Coronary artery (tissue), 2 donors: ENCODE measurements at regions not wholly inside any gene's neighbourhood (a gene's known extent, or its start where the extent isn't known, plus 50 kb on each side); places are given as distances from the start of the nearest gene placed in this dataset.
"Not testable (repeated sequence)": the region's sequence is repeated elsewhere in the genome, so short reads cannot be mapped to it uniquely, and the experiment has no call there.

Experiments used
- DNase-seq: peaks from one replicate; pipeline ENCODE4 v3.0.0-alpha.2; 2017; ENCODE audit warnings: low spot score
- H3K27ac ChIP-seq, 2 donors: fragments of 200-600 bp; sonication (generic); one replicate each; pipeline ENCODE4 v1.5.1; 2016 to 2019
- H3K4me3 ChIP-seq: fragments of 200-600 bp; sonication (generic); 2 replicates; pipeline ENCODE4 v1.5.1; 2016; ENCODE audit warnings: mild to moderate bottlenecking, moderate library complexity
- TF ChIP-seq, protein P1 (sequence below): fragments of 200-600 bp; sonication (generic); IDR thresholded peaks from one replicate; pipeline ENCODE4 v1.5.1; 2019; ENCODE audit warnings: antibody characterized with exemption

DNA sequence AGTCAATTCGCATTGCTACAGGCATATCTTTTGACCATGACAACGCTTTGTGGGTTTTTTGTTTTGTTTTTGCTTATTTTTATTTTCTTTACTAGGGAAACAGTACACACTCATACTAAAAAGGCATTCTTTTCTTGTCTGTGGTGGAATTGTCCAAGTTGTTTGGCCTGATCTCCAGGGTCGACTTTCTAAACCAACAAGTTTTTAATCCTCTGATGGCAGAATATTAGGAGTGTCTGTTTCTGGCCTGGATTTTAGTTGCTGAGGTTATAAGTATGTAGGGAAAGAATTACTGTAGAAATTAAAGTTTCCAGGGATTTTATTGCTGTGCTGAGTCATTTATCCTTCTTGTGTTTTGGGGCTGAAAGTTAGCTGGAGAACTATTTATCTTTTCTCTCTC lies 218.5 kb downstream of the TAF11L14 start:
- TF ChIP-seq, protein P1, sequence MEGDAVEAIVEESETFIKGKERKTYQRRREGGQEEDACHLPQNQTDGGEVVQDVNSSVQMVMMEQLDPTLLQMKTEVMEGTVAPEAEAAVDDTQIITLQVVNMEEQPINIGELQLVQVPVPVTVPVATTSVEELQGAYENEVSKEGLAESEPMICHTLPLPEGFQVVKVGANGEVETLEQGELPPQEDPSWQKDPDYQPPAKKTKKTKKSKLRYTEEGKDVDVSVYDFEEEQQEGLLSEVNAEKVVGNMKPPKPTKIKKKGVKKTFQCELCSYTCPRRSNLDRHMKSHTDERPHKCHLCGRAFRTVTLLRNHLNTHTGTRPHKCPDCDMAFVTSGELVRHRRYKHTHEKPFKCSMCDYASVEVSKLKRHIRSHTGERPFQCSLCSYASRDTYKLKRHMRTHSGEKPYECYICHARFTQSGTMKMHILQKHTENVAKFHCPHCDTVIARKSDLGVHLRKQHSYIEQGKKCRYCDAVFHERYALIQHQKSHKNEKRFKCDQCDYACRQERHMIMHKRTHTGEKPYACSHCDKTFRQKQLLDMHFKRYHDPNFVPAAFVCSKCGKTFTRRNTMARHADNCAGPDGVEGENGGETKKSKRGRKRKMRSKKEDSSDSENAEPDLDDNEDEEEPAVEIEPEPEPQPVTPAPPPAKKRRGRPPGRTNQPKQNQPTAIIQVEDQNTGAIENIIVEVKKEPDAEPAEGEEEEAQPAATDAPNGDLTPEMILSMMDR: no peak
- no peak overlapping the region for H3K27ac ChIP-seq

GRCh38 chr5:17854901-17855300 lies 220.6 kb downstream of the TAF11L14 start:
- no peak for DNase-seq
- H3K4me3 ChIP-seq: no peak overlapping the region
- TF ChIP-seq, protein P1: no peak
- no peak overlapping the region for H3K27ac ChIP-seq

More for the DNA sequence above, 218.5 kb downstream of the TAF11L14 start:
- no peak for DNase-seq
- H3K4me3 ChIP-seq: no peak overlapping the region

- no peak for DNase-seq
- H3K4me3 ChIP-seq: no peak overlapping the region
- no peak overlapping the region for H3K27ac ChIP-seq
- TF ChIP-seq, protein P1: no peak
Observed at GRCh38 chr5:17860660-17861315, 226.5 kb downstream of the TAF11L14 start.

DNA sequence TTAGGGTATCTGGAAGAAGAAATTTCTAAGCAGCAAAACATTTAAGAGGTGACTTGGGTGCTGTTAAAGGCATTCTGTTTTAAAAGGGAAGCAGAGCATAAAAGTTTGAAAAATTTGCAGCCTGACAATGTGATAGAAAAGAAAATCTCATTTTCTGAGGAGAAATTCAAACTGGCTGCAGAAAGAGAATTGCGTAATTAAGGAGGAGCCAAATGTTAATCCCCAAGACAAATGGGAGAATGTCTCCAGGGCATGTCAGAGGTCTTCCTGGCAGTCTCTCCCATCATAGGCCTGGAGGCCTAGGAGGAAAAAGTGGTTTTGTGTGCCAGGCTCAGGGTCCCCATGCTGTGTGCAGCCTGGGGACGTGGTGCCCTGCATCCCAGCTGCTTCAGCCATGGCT lies 230.6 kb downstream of the TAF11L14 start:
- DNase-seq, H3K4me3 ChIP-seq, H3K27ac ChIP-seq: not testable (repeated sequence)

DNA sequence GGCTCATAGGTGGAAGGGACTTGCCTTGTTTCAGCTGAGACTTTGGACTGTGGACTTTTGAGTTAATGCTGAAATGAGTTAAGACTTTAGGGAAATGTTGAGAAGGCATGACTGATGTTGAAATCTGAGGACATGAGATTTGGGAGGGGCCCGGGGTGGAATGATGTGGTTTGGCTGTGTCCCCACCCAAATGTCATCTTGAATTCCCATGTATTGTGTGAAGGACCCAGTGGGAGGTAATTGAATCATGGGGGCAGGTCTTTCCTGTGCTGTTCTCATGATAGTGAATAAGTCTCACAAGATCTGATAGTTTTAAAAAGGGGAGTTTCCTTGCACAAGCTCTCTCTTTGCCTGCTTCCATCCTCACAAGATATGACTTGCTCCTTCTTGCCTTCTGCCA lies 231.7 kb downstream of the TAF11L14 start:
- not testable (repeated sequence) for H3K27ac ChIP-seq, H3K4me3 ChIP-seq, DNase-seq

DNA sequence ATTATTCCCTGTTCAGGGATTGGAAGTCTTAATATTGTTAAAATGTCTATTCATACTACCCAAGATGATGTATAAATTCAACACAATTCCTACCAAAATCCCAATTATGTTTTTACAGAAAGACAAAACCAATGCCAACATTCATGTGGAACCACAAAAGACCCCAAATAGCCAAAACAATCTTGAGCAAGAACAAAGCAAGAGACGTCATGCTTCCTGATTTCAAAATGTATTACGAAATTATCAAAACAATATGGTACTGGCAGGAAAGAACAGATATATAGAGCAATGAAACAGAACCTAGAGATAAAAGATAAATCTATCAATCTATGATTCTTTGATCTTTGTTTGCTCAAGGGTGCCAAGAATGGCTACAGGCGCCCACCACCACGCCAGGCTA lies 237.9 kb downstream of the TAF11L14 start:
- no peak for DNase-seq
- Histone ChIP-seq H3K4me3 (no peak overlapping the region), H3K27ac (no peak overlapping the region)
- TF ChIP-seq, protein P1: no peak

GRCh38 chr5:17878541-17878940 lies 244.3 kb downstream of the TAF11L14 start:
- no peak overlapping the region for H3K27ac ChIP-seq
- TF ChIP-seq, protein P1: no peak

DNA sequence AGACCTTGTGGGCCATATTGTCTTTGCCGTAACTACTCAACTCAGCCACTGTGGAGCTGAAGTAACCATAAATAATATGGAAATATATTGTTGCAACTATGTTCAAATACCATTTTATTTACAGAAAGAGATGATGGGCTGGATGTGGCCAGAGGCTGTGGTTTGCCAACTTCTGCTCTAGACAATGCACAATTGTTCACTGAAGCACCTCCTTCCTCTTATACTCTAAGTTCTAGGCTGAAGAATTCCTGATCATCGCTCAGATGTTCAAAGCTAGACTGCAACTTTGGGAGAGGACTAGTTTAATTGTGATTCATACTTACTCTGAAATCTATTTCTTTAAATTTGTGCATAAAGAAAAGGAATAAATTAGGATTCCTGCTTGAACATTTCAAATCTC lies 245.0 kb downstream of the TAF11L14 start:
- Histone ChIP-seq H3K4me3 (no peak overlapping the region), H3K27ac (no peak overlapping the region)
- TF ChIP-seq, protein P1: no peak
- DNase-seq: no peak

More at GRCh38 chr5:17878541-17878940, 244.3 kb downstream of the TAF11L14 start:
- no peak for DNase-seq
- no peak overlapping the region for H3K4me3 ChIP-seq
